WTC11 (cell line): ENCODE measurements at regions not wholly inside any gene's neighbourhood (a gene's known extent, or its start where the extent isn't known, plus 50 kb on each side); places are given as distances from the start of the nearest gene placed in this dataset.

Experiments
- TF ChIP-seq, protein P1 (sequence below): fragments of 200-600 bp; IDR thresholded peaks from 2 replicates; pipeline ENCODE4 v1.8.0; 2022; ENCODE audit warnings: antibody characterized with exemption
- TF ChIP-seq, protein P2 (sequence below): sonication (generic); formaldehyde crosslinking; IDR thresholded peaks from 2 replicates; pipeline ENCODE4 v1.8.0; 2022; ENCODE audit warnings: mild to moderate bottlenecking, missing genetic modification reagents

DNA sequence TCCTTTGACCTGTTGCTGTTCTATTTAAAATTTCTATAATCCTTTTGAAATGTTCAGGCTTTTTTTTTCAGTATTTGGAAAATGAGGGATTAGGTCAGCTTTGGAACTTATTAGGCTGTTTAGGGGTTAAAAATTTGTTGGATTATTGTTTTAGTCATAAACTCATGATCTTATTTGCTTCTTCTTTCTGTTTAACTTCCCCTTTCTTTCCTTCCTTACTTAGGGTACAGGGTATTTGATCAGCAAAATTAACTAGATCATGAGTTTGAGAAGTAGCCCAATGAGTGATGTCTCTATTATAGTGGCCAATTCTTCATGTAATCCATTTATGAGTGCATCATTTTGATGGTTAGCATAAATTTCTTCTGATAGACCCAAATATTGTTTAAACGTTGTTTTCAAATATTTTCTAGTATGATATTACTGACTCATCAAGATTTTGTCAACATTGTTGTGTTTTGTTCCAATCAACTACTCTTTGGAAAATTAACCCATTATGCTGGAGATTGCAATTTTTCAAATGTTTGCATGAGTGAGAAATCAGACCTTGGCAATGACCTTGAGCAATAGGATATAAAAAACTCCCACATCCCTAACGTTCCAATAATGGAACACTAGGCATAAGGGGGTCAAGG is 94.4 kb downstream of the OTOR start:
- TF ChIP-seq, protein P1, sequence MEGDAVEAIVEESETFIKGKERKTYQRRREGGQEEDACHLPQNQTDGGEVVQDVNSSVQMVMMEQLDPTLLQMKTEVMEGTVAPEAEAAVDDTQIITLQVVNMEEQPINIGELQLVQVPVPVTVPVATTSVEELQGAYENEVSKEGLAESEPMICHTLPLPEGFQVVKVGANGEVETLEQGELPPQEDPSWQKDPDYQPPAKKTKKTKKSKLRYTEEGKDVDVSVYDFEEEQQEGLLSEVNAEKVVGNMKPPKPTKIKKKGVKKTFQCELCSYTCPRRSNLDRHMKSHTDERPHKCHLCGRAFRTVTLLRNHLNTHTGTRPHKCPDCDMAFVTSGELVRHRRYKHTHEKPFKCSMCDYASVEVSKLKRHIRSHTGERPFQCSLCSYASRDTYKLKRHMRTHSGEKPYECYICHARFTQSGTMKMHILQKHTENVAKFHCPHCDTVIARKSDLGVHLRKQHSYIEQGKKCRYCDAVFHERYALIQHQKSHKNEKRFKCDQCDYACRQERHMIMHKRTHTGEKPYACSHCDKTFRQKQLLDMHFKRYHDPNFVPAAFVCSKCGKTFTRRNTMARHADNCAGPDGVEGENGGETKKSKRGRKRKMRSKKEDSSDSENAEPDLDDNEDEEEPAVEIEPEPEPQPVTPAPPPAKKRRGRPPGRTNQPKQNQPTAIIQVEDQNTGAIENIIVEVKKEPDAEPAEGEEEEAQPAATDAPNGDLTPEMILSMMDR: no peak
- TF ChIP-seq, protein P2, sequence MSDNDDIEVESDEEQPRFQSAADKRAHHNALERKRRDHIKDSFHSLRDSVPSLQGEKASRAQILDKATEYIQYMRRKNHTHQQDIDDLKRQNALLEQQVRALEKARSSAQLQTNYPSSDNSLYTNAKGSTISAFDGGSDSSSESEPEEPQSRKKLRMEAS (CRISPR knock-in tag): no peak
